ENCODE measurements at regions not wholly inside any gene's neighbourhood (a gene's known extent, or its start where the extent isn't known, plus 50 kb on each side); places are given as distances from the start of the nearest gene placed in this dataset.

DNA sequence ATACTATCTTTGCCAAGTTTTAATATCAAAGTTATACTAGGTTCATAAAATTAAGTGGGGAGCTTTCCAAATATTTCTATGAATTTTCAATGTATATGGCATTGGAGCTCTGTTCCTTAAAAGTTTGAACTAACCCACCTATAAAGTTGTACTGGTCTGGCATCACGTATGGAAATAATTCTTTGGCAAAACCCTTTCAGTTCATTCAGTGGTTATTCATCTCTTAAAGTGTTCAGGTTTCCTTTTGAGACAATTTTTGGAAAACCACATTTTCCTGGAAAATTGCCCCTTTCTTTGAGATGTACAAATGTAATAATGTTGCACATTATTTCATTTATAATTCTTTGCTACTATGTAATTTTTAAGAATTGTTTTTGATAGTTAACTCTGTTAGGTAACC is 62.5 kb upstream of the INPP5A start:
- TF ChIP-seq, protein P1, sequence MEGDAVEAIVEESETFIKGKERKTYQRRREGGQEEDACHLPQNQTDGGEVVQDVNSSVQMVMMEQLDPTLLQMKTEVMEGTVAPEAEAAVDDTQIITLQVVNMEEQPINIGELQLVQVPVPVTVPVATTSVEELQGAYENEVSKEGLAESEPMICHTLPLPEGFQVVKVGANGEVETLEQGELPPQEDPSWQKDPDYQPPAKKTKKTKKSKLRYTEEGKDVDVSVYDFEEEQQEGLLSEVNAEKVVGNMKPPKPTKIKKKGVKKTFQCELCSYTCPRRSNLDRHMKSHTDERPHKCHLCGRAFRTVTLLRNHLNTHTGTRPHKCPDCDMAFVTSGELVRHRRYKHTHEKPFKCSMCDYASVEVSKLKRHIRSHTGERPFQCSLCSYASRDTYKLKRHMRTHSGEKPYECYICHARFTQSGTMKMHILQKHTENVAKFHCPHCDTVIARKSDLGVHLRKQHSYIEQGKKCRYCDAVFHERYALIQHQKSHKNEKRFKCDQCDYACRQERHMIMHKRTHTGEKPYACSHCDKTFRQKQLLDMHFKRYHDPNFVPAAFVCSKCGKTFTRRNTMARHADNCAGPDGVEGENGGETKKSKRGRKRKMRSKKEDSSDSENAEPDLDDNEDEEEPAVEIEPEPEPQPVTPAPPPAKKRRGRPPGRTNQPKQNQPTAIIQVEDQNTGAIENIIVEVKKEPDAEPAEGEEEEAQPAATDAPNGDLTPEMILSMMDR (conservative IDR thresholded peaks at IDR 0.05; ENCODE audit: low read length), result no peak
- DNase-seq (ENCODE audit: low read depth), result no peak

GRCh38 chr10:132476146-132477065 is 61.2 kb upstream of the INPP5A start:
- no peak for DNase-seq (ENCODE audit: low read depth)
- TF ChIP-seq, protein P1 (conservative IDR thresholded peaks at IDR 0.05; ENCODE audit: low read length), result no peak
- H3K4me3 ChIP-seq (ENCODE audit: low read length), result no peak overlapping the region

More for the DNA sequence above, 62.5 kb upstream of the INPP5A start:
- no peak overlapping the region for H3K4me3 ChIP-seq (ENCODE audit: low read length)

DNA sequence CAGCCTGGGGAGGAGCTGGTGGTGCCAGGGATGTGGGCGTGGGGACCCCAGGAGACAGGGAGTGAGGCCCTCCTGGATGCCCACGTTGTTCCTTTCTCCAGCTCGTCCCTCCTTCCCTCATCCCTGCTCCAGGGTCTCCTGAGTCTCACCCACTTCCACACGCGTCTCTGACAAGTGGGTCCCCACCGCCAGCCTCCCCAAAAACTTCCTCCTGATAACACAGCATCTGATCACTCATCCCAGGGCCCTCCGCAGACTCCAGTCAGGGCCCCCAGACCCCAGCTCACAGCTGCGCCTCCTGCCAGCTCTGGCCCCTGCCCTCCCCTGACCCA is 60.6 kb upstream of the INPP5A start:
- no peak for DNase-seq (ENCODE audit: low read depth)
- TF ChIP-seq, protein P1 (conservative IDR thresholded peaks at IDR 0.05; ENCODE audit: low read length), result no peak

GRCh38 chr10:132477398-132478340 is 59.9 kb upstream of the INPP5A start:
- no peak overlapping the region for H3K4me3 ChIP-seq (ENCODE audit: low read length)
- DNase-seq (ENCODE audit: low read depth), result no peak

More for the DNA sequence above, 60.6 kb upstream of the INPP5A start:
- no peak overlapping the region for H3K4me3 ChIP-seq (ENCODE audit: low read length)

GRCh38 chr10:132478341-132479023 is 59.1 kb upstream of the INPP5A start:
- H3K4me3 ChIP-seq (ENCODE audit: low read length), result no peak overlapping the region
- no peak for DNase-seq (ENCODE audit: low read depth)
- TF ChIP-seq, protein P1 (conservative IDR thresholded peaks at IDR 0.05; ENCODE audit: low read length), result no peak

More at GRCh38 chr10:132477398-132478340, 59.9 kb upstream of the INPP5A start:
- TF ChIP-seq, protein P1 (conservative IDR thresholded peaks at IDR 0.05; ENCODE audit: low read length), result no peak

DNA sequence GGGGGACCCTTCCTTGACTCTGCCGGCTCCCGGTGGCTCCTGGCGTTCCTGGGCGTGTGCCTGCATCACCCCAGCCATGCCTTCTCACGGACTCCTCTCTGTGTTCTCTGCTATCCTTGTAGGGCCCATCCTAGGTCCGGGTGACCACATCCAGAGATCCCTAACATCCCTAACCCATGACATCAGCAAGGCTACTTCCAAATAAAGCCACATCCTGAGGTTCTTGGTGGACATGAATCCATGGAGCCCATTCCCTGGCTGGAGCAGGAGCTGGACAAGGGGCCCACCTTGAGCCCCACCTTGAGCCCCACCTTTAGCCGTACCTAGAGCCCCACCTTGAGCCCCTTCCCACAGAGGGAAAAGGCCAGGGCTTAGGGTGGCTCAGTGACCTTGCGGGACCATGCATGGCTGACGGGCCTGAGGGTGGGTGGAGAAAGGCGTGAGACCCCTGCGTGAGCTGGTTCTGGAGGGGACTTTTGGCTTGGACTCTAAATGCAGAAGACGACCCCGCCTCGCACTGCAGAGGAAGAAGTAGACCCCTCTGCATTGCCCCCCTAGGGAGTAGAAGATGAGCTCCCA is 58.5 kb upstream of the INPP5A start:
- TF ChIP-seq, protein P1 (conservative IDR thresholded peaks at IDR 0.05; ENCODE audit: low read length), result no peak

More for the DNA sequence above, 58.5 kb upstream of the INPP5A start:
- peak; percentile 14 for DNase-seq (ENCODE audit: low read depth)
- no peak overlapping the region for H3K4me3 ChIP-seq (ENCODE audit: low read length)

Measured in AG10803 (cell line).